GM12878 (cell line): ENCODE measurements at regions not wholly inside any gene's neighbourhood (a gene's known extent, or its start where the extent isn't known, plus 50 kb on each side); places are given as distances from the start of the nearest gene placed in this dataset.
A peak's percentile ranks its signal among the peaks of the same experiment; 100 is the strongest.
"Not testable (repeated sequence)": the region's sequence is repeated elsewhere in the genome, so short reads cannot be mapped to it uniquely, and the experiment has no call there.

ENCODE experiments used
- ATAC-seq: fragments of 200-7000 bp; cut with Tn5 transposase; 3 replicates; pipeline ENCODE4 v1.9.1; 2020; ENCODE audit warnings: mild to moderate bottlenecking, moderate library complexity
- BruUV-seq: library from RNA; stranded (reverse); fragments of 400-500 nt; replicated peaks from 2 replicates; lab custom pipeline; 2021; lab: Mats Ljungman, UMichigan
- CTCF ChIA-PET: fragments of 300-600 bp; sonication (Branson Sonifier 250); formaldehyde crosslinking; extraction: SDS; loops from one replicate; lab custom pipeline; 2021; ENCODE audit warnings: inconsistent platforms; lab: Yijun Ruan, JAX
- POLR2A ChIA-PET: fragments of 350-600 bp; formaldehyde crosslinking; extraction: SDS; loops from one replicate; lab custom pipeline; 2021; ENCODE audit warnings: inconsistent platforms; lab: Charles Lee
- RAD21 ChIA-PET: fragments of 300-600 bp; sonication (Branson Sonifier 250); formaldehyde crosslinking; loops from one replicate; lab custom pipeline; 2023; ENCODE audit warnings: antibody characterized with exemption; ENCODE audit not compliant: unreplicated experiment; lab: Charles Lee
- SMC1A ChIA-PET: fragments of 300-600 bp; sonication (Branson Sonifier 250); formaldehyde crosslinking; loops from one replicate; lab custom pipeline; 2023; ENCODE audit not compliant: unreplicated experiment, uncharacterized antibody; lab: Charles Lee
- DNase-seq: peaks from one replicate; pipeline ENCODE4 v3.0.0-alpha.2; 2011; ENCODE audit warnings: low read depth, low spot score
- FAIRE-seq: peaks from 3 replicates; lab custom pipeline; 2011; peaks lifted over from hg19 to GRCh38; lab: Jason Lieb, UNC
- H2AFZ ChIP-seq: 2 replicates; pipeline ENCODE4 v1.6.0; 2011; ENCODE audit warnings: low read depth, low read length, control low read depth; ENCODE audit not compliant: control insufficient read depth
- H3K27ac ChIP-seq: 2 replicates; pipeline ENCODE4 v1.5.1; 2011; ENCODE audit warnings: control low read depth; ENCODE audit not compliant: control insufficient read depth, insufficient read depth
- H3K27me3 ChIP-seq, 2 experiments: replicated peaks in 1 of 2; 2 replicates each; pipeline versions ENCODE4 v1.6.0 to v1.6.1; 2011; ENCODE audit warnings: low read length in 1 of 2; ENCODE audit not compliant: control insufficient read depth in 2 of 2, insufficient read depth in 2 of 2
- H3K36me3 ChIP-seq, 2 experiments: 2 replicates each; pipeline ENCODE4 v1.5.1; 2011; ENCODE audit warnings: low read length in 1 of 2; ENCODE audit not compliant: control insufficient read depth in 2 of 2, insufficient read depth in 2 of 2
- H3K4me1 ChIP-seq: 2 replicates; pipeline ENCODE4 v1.6.1; 2011; ENCODE audit warnings: mild to moderate bottlenecking, low read length, moderate library complexity, mixed read lengths; ENCODE audit not compliant: control insufficient read depth, insufficient read depth
- H3K4me2 ChIP-seq: 2 replicates; pipeline ENCODE4 v1.6.0; 2011; ENCODE audit warnings: control low read depth; ENCODE audit not compliant: control insufficient read depth, insufficient read depth
- H3K4me3 ChIP-seq: fragments of 200-600 bp; sonication (generic); 2 replicates; pipeline ENCODE4 v1.5.1; 2016
- H3K79me2 ChIP-seq: 2 replicates; pipeline ENCODE4 v1.6.0; 2011; ENCODE audit warnings: low read length; ENCODE audit not compliant: control insufficient read depth, insufficient read depth
- H3K9ac ChIP-seq: 2 replicates; pipeline ENCODE4 v1.8.0; 2011; ENCODE audit warnings: low read length, control low read depth, mixed read lengths; ENCODE audit not compliant: control insufficient read depth, insufficient read depth
- H3K9me3 ChIP-seq: replicated peaks from 3 replicates; pipeline ENCODE4 v1.5.1; 2011; ENCODE audit warnings: mild to moderate bottlenecking, low read length; ENCODE audit not compliant: control insufficient read depth, insufficient read depth
- H4K20me1 ChIP-seq: 2 replicates; pipeline ENCODE4 v1.6.0; 2011; ENCODE audit not compliant: control insufficient read depth, insufficient read depth
- BCL11A ChIP-seq: IDR thresholded peaks from 2 replicates; pipeline ENCODE4 v1.6.1; 2011; ENCODE audit warnings: low read depth, low read length
- EED ChIP-seq: sonication (generic); IDR thresholded peaks from 2 replicates; pipeline ENCODE4 v1.6.1; 2016; ENCODE audit warnings: antibody characterized with exemption, low read depth
- FOS ChIP-seq: IDR thresholded peaks from 3 replicates; pipeline ENCODE4 v1.6.1; 2011; ENCODE audit warnings: borderline replicate concordance; ENCODE audit not compliant: insufficient read length; ENCODE audit errors: extremely low read depth
- IKZF1 ChIP-seq: fragments of 450-650 bp; conservative IDR thresholded peaks from 2 replicates; pipeline ENCODE4 v1.6.1; 2017; ENCODE audit warnings: antibody characterized with exemption, mild to moderate bottlenecking
- JUNB ChIP-seq: IDR thresholded peaks from 2 replicates; pipeline ENCODE4 v1.6.1; 2016; ENCODE audit warnings: antibody characterized with exemption, mild to moderate bottlenecking
- NFIC ChIP-seq: IDR thresholded peaks from 2 replicates; pipeline ENCODE4 v1.6.1; 2012; ENCODE audit warnings: low read depth, mild to moderate bottlenecking, inconsistent platforms, low read length, moderate library complexity
- NFYB ChIP-seq: IDR thresholded peaks from 2 replicates; pipeline ENCODE4 v1.6.1; 2011; ENCODE audit warnings: low read depth, mild to moderate bottlenecking, low read length, improper control_type of control experiment, moderate library complexity; ENCODE audit not compliant: insufficient read depth
- PML ChIP-seq: IDR thresholded peaks from 2 replicates; pipeline ENCODE4 v1.6.1; 2012; ENCODE audit warnings: low read length, inconsistent platforms
- POLR2AphosphoS2 ChIP-seq: IDR thresholded peaks from 2 replicates; pipeline ENCODE4 v1.6.1; 2011; ENCODE audit warnings: low read depth, mild to moderate bottlenecking, low read length, improper control_type of control experiment, moderate library complexity
- RAD21 ChIP-seq: IDR thresholded peaks from 2 replicates; pipeline ENCODE4 v1.6.1; 2011; ENCODE audit warnings: mild to moderate bottlenecking, low read depth, low read length, moderate library complexity; ENCODE audit not compliant: insufficient read depth
- RFX5 ChIP-seq: IDR thresholded peaks from 2 replicates; pipeline ENCODE4 v1.6.1; 2011; ENCODE audit warnings: low read depth, low read length, improper control_type of control experiment
- RUNX3 ChIP-seq: IDR thresholded peaks from 2 replicates; pipeline ENCODE4 v1.6.1; 2012; ENCODE audit warnings: low read length, inconsistent platforms
- SPI1 ChIP-seq: IDR thresholded peaks from 2 replicates; pipeline ENCODE4 v1.6.1; 2011; ENCODE audit warnings: low read depth, mild to moderate bottlenecking, low read length, moderate library complexity, borderline replicate concordance; ENCODE audit not compliant: insufficient read depth
- SUPT20H ChIP-seq: IDR thresholded peaks from 2 replicates; pipeline ENCODE4 v1.6.1; 2011; ENCODE audit warnings: low read depth, mild to moderate bottlenecking, low read length, moderate library complexity, borderline replicate concordance; ENCODE audit not compliant: control insufficient read depth
- SUZ12 ChIP-seq: fragments of 200-600 bp; sonication (generic); IDR thresholded peaks from one replicate; pipeline ENCODE4 v1.6.1; 2018; ENCODE audit warnings: antibody characterized with exemption, mild to moderate bottlenecking; ENCODE audit not compliant: unreplicated experiment
- ZNF217 ChIP-seq: fragments of 450-650 bp; IDR thresholded peaks from 2 replicates; pipeline ENCODE4 v1.6.1; 2017; ENCODE audit warnings: antibody characterized with exemption, mild to moderate bottlenecking
- WGBS: methylation state at CpG from one replicate; pipeline ENCODE4 v1.1.6; 2016; ENCODE audit warnings: low lambda C conversion rate; ENCODE audit not compliant: insufficient replicate concordance, insufficient coverage; ENCODE audit errors: missing lambda C conversion rate; 5-methylcytosine and 5-hydroxymethylcytosine counted together
- in situ Hi-C: fragments of 300-500 bp; cut with MboI; formaldehyde crosslinking; loops from 9 replicates; pipeline ENCODE4 v1.14.3; 2018; ENCODE audit warnings: mixed read lengths
- intact Hi-C: fragments of 100-400 bp; cut with micrococcal nuclease; formaldehyde crosslinking; loops from one replicate; pipeline ENCODE4 v1.14.2; 2022; ENCODE audit not compliant: unreplicated experiment
- TF ChIP-seq, protein P1 (sequence below): fragments of 450-650 bp; IDR thresholded peaks from 2 replicates; pipeline ENCODE4 v1.6.1; 2017; ENCODE audit warnings: low read depth, mild to moderate bottlenecking, moderate library complexity

DNA sequence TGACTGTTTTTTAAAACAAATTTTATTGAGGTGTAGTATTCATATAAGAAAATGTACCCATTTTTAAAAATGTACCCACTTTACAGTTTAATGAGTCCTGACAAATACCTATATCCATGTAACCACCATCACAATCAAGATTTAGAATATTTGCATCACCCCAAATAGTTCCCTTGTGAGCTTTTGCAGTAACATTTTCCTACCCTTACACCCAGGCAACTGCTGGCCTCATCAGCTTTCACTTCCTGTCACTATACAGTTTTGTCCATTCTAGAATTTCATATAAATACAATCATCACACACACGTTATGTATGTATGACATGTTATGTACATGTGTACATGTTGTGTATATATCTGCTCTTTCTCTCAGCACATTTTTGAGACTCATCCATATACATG is 96.4 kb upstream of the EMB start:
- intact Hi-C loops, in situ Hi-C loops, H3K4me1 ChIP-seq, H2AFZ ChIP-seq, BruUV-seq, H3K9me3 ChIP-seq, FAIRE-seq, H3K4me2 ChIP-seq, H3K36me3 ChIP-seq: not testable (repeated sequence)
- peak; percentile 86 for ATAC-seq
- TF ChIP-seq RFX5, result peak; percentile 61; the same call in 1 of the 2 replicates
- TF ChIP-seq SPI1, result peak; percentile 12; the same call in 1 of the 2 replicates
- TF ChIP-seq, all 136 proteins: peak for 2; not testable (repeated sequence) for 134
- POLR2A ChIA-PET, DNase-seq, H3K4me3 ChIP-seq, H3K79me2 ChIP-seq, RAD21 ChIA-PET, H3K27me3 ChIP-seq, H4K20me1 ChIP-seq, CTCF ChIA-PET, H3K27ac ChIP-seq, H3K9ac ChIP-seq: not testable (repeated sequence)
- WGBS, result 3% methylated on average over 1 of the region's 1 CpG
- SMC1A ChIA-PET, result interaction anchor here (0.7 to 1.3 kb wide), 3 partner anchors 12 to 106 kb away, joined by 3 to 4 read pairs (median 3); no protein-coding TSS in a partner anchor

DNA sequence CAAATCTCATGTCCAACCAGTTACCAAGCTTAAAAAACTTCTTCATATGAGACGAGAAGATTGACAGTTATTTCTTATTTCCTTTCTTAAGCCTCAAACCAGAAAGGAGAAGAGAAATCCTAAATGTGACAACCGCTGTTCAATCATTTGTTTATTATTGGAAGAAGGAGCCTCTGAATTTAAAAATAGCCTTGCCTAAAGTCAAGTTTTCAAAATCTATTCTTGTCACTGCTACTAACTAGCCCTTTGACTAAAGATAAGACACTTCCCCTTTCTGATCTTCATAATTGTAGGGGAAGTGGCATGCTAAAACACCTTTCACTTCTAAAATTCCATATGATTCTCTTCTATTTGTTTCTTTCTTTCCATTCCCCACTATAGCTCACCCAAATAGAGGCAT is 106.2 kb upstream of the EMB start:
- Histone ChIP-seq H3K27me3 (no peaks in the 10 kb centered on the region), H3K4me1 (peaks cover 5% of the 10 kb centered on the region), H3K9me3 (no peaks in the 10 kb centered on the region), H3K79me2 (no peaks in the 10 kb centered on the region), H3K9ac (no peak overlapping the region), H3K27ac (no peak overlapping the region), H3K36me3 (no peaks in the 10 kb centered on the region), H4K20me1 (no peaks in the 10 kb centered on the region), H2AFZ (no peak overlapping the region), H3K4me3 (no peak overlapping the region), H3K4me2 (no peak overlapping the region)
- ChIA-PET RAD21 (no interaction called here), CTCF (no interaction called here), POLR2A (no interaction called here), SMC1A (interaction anchor here (1.2 to 2.1 kb wide), 3 partner anchors 16 to 59 kb away, joined by 4 read pairs; no protein-coding TSS in a partner anchor)
- intact Hi-C loops, result no loop called here
- DNase-seq (peak; percentile 12), ATAC-seq (peak; percentile 91), FAIRE-seq (peak; percentile 78)
- no TSS peak for BruUV-seq
- 33% methylated on average over 2 of the region's 2 CpGs for WGBS
- in situ Hi-C loops, result no loop called here
- TF ChIP-seq BCL11A, result 0 out of 2 replicates have a peak, but pooled peaks have one; percentile 34
- no peak for TF ChIP-seq POLR2AphosphoS2
- TF ChIP-seq NFIC, result peak; percentile 69
- no peak for TF ChIP-seq SUPT20H
- 0 out of 2 replicates have a peak, but pooled peaks have one; percentile 3 for TF ChIP-seq RAD21
- no peak for TF ChIP-seq NFYB
- TF ChIP-seq, protein P1, sequence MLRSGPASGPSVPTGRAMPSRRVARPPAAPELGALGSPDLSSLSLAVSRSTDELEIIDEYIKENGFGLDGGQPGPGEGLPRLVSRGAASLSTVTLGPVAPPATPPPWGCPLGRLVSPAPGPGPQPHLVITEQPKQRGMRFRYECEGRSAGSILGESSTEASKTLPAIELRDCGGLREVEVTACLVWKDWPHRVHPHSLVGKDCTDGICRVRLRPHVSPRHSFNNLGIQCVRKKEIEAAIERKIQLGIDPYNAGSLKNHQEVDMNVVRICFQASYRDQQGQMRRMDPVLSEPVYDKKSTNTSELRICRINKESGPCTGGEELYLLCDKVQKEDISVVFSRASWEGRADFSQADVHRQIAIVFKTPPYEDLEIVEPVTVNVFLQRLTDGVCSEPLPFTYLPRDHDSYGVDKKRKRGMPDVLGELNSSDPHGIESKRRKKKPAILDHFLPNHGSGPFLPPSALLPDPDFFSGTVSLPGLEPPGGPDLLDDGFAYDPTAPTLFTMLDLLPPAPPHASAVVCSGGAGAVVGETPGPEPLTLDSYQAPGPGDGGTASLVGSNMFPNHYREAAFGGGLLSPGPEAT, result peak; percentile 52; the same call in 1 of the 2 replicates
- no peak for TF ChIP-seq FOS
- no peak for TF ChIP-seq SUZ12
- no peak for TF ChIP-seq PML
- peak; percentile 24; the same call in 1 of the 2 replicates for TF ChIP-seq RUNX3
- peak; percentile 65 for TF ChIP-seq IKZF1
- peak; percentile 46; the same call in 1 of the 2 replicates for TF ChIP-seq ZNF217
- TF ChIP-seq EED, result no peak
- TF ChIP-seq RFX5, result no peak
- peak; percentile 95 for TF ChIP-seq SPI1
- TF ChIP-seq JUNB, result peak; percentile 28; the same call in 1 of the 2 replicates
